GM12874 (cell line): ENCODE measurements at regions not wholly inside any gene's neighbourhood (a gene's known extent, or its start where the extent isn't known, plus 50 kb on each side); places are given as distances from the start of the nearest gene placed in this dataset.

ENCODE experiments used
- TF ChIP-seq, protein P1 (sequence below): IDR thresholded peaks from 2 replicates; pipeline ENCODE4 v1.5.1; 2011; ENCODE audit warnings: low read depth, mild to moderate bottlenecking, control low read depth, low read length, moderate library complexity; ENCODE audit not compliant: insufficient read depth

DNA sequence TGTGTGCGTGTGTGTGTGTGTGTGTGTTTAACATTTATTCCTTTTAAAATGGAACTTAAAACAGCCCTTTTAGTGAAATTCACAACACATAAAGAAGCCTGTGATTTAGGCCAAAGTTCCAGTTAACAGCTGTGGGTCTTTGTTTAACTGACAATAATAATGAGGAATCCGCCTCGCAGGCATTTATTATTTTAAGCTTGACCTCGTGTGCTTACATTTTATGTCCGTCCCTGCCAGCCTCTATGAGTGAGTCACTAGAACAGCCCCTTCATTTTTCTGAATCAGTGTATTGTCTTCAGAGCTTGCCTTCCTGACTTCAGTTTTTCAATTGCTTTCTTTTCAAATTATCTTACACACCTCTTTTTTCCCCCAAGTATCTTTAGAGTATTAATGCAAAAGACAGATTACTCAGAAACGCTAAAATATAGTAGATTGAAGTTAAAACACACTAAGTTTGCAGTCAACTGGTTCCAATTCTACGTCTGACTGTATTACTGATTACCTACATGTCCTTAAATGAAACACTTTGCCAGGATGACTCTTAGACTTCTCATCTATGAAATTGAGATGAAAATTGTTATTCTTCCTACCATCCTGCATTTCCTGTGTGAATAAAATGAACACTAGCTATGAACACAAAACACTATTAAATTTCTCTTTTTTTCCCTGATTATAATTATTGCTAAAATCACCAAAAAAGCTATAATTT is 319.6 kb upstream of the HS3ST1 start:
- TF ChIP-seq, protein P1, sequence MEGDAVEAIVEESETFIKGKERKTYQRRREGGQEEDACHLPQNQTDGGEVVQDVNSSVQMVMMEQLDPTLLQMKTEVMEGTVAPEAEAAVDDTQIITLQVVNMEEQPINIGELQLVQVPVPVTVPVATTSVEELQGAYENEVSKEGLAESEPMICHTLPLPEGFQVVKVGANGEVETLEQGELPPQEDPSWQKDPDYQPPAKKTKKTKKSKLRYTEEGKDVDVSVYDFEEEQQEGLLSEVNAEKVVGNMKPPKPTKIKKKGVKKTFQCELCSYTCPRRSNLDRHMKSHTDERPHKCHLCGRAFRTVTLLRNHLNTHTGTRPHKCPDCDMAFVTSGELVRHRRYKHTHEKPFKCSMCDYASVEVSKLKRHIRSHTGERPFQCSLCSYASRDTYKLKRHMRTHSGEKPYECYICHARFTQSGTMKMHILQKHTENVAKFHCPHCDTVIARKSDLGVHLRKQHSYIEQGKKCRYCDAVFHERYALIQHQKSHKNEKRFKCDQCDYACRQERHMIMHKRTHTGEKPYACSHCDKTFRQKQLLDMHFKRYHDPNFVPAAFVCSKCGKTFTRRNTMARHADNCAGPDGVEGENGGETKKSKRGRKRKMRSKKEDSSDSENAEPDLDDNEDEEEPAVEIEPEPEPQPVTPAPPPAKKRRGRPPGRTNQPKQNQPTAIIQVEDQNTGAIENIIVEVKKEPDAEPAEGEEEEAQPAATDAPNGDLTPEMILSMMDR = no peak

GRCh38 chr4:11746734-11747133 is 318.0 kb upstream of the HS3ST1 start:
- TF ChIP-seq, protein P1 = no peak

DNA sequence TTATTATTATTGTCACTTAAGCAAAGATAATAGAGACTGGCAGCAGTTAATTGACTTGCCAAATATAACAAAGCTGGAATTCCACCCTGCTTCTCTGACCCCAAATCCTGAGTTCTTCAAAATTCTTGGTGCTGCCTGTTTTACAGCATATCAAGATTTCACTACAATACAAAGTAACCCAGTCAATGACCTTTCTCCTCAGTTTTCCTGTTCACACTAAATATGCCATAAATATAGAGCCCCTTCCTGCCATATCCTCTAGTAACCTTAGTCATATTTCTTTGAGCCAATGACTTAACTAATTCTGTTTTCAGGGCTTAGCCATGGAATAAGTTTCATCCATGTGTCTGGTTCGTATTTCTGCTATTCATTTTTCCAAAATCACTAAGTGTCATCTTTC is 315.3 kb upstream of the HS3ST1 start:
- TF ChIP-seq, protein P1 = no peak

DNA sequence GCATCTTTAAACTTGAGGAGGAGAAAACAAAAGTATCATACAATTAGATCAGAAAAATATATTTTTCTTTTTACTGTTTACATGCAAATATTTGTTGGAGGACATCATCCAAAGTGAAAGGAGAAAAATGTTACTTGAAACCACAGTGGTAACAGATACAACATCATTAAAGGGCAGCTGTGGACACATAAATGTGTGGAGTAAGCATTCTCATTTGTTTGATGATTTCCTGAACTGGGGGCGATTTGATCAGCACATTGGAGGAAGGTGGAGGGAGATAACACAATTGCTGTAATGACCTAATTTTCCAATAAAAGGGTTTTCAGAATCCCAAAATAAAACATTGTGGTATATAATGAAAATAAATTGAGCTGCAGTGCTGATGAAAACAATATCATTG is 314.5 kb upstream of the HS3ST1 start:
- TF ChIP-seq, protein P1 = no peak

DNA sequence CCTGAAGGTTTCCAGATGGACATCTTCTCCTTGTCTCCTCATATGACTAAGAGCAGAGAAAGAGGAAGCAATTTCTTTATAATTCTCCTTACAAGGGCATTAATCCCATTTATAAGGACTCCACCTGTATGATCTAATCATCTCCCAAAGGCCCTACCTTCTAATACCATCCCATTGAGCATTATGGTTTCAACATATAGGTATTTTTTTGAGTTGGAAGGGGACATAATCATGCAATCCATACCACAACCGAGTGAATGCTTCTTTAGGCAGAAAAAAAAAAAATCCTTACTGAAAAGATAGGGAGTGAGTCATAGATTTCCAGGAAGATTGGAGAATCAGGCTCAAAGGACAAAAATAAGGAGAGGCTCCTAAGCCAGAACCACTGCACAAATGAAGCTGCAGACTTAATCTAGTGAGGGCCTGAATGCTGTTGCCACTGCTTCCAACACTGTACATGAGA is 312.5 kb upstream of the HS3ST1 start:
- TF ChIP-seq, protein P1 = no peak

DNA sequence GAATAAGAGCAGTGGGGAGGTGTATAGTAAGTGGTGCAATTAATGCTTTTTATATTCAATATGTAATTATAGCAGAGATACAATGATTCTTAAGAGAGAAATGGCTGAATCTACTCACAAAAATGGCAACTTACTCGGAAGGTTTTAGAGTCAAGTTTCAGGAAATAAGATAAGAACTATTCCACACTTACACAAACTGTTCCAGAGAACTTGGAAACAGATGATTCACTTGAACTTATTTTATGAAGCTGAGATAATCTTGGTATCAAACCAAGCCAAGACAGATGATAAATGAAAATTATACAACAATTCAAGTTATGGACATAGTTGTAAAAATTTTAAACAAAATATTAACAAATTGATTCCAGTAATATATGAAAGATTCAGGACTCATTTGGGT is 311.3 kb upstream of the HS3ST1 start:
- TF ChIP-seq, protein P1 = no peak

DNA sequence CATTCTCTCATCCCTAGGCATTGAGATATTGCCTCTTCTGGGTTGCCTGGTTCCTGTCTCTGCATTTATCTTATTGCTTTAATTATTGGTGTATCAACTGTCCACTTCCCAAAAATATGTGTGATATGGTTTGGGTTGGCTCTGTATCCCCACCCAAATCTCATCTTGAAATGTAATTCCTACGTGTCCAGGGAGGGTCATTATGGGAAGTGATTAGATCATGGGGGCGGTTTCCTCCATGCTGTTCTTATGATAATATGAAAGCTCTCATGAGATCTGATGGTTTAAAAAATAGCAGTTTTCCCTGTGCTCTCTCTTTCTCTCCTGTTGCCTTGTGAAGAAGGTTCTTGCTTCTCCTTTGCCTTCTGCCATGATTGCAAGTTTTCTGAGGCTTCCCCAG is 308.3 kb upstream of the HS3ST1 start:
- TF ChIP-seq, protein P1 = no peak
